ENCODE measurements at regions not wholly inside any gene's neighbourhood (a gene's known extent, or its start where the extent isn't known, plus 50 kb on each side); places are given as distances from the start of the nearest gene placed in this dataset.

- no peak for TF ChIP-seq POLR2AphosphoS5 (IDR thresholded peaks at IDR 0.05; ENCODE audit: low read depth)
- no peak for TF ChIP-seq CTCF (IDR thresholded peaks at IDR 0.05; ENCODE audit: insufficient read depth, low read length)
- TF ChIP-seq GABPA (IDR thresholded peaks at IDR 0.05; ENCODE audit: low read depth), result no peak
- no peak for TF ChIP-seq REST (IDR thresholded peaks at IDR 0.05; ENCODE audit: insufficient replicate concordance, low read depth)
- no peak for TF ChIP-seq SPI1 (IDR thresholded peaks at IDR 0.05; ENCODE audit: borderline replicate concordance, low read depth)
Measured at GRCh38 chr6:43979525-43979924, 147.7 kb downstream of the MRPL14 start.

GRCh38 chr6:43978473-43979346 lies 148.5 kb downstream of the MRPL14 start:
- peak in 1 of 2 experiments; percentile 46 for DNase-seq (ENCODE audit: low read depth in 1 of 2, low spot score in 1 of 2)
- Histone ChIP-seq H3K4me3 (replicated peaks; ENCODE audit: insufficient read depth, low read length) (no peak overlapping the region), H3K27ac (replicated peaks) (no peak overlapping the region), H3K27me3 (ENCODE audit: insufficient read depth, poor library complexity, severe bottlenecking) (no peaks in the 10 kb centered on the region)
- TF ChIP-seq REST (IDR thresholded peaks at IDR 0.05; ENCODE audit: insufficient replicate concordance, low read depth) (no peak), POLR2AphosphoS5 (IDR thresholded peaks at IDR 0.05; ENCODE audit: low read depth) (no peak), SPI1 (IDR thresholded peaks at IDR 0.05; ENCODE audit: borderline replicate concordance, low read depth) (no peak), GABPA (IDR thresholded peaks at IDR 0.05; ENCODE audit: low read depth) (no peak), CTCF (IDR thresholded peaks at IDR 0.05; ENCODE audit: insufficient read depth, low read length) (no peak)

More at GRCh38 chr6:43979525-43979924, 147.7 kb downstream of the MRPL14 start:
- no peak for DNase-seq (ENCODE audit: low read depth in 1 of 2, low spot score in 1 of 2)
- H3K27me3 ChIP-seq (ENCODE audit: insufficient read depth, poor library complexity, severe bottlenecking), result no peaks in the 10 kb centered on the region
- no peak overlapping the region for H3K4me3 ChIP-seq (replicated peaks; ENCODE audit: insufficient read depth, low read length)
- no peak overlapping the region for H3K27ac ChIP-seq (replicated peaks)

GRCh38 chr6:43977404-43978111 lies 149.7 kb downstream of the MRPL14 start:
- Histone ChIP-seq H3K27ac (replicated peaks) (no peak overlapping the region), H3K4me3 (replicated peaks; ENCODE audit: insufficient read depth, low read length) (no peak overlapping the region), H3K27me3 (ENCODE audit: insufficient read depth, poor library complexity, severe bottlenecking) (no peaks in the 10 kb centered on the region)
- DNase-seq (ENCODE audit: low read depth in 1 of 2, low spot score in 1 of 2), result no peak
- TF ChIP-seq POLR2AphosphoS5 (IDR thresholded peaks at IDR 0.05; ENCODE audit: low read depth) (no peak), GABPA (IDR thresholded peaks at IDR 0.05; ENCODE audit: low read depth) (no peak), REST (IDR thresholded peaks at IDR 0.05; ENCODE audit: insufficient replicate concordance, low read depth) (no peak), CTCF (IDR thresholded peaks at IDR 0.05; ENCODE audit: insufficient read depth, low read length) (peak; percentile 6), SPI1 (IDR thresholded peaks at IDR 0.05; ENCODE audit: borderline replicate concordance, low read depth) (no peak)
